GM10266 (cell line): ENCODE measurements at regions not wholly inside any gene's neighbourhood (a gene's known extent, or its start where the extent isn't known, plus 50 kb on each side); places are given as distances from the start of the nearest gene placed in this dataset.

Experiments used
- DNase-seq: peaks from one replicate; pipeline ENCODE4 v3.0.0; 2012; ENCODE audit errors: extremely low spot score
- CTCF ChIP-seq: IDR thresholded peaks from 2 replicates; pipeline ENCODE4 v1.5.1; 2012; ENCODE audit warnings: mild to moderate bottlenecking, low read depth; ENCODE audit not compliant: control insufficient read depth, insufficient read depth; ENCODE audit errors: missing control alignments

- TF ChIP-seq CTCF: no peak
- DNase-seq: no peak
These were observed 505.1 kb upstream of the KLF4 start for GRCh38 chr9:107994648-107995047.

- TF ChIP-seq CTCF: no peak
These were observed 502.7 kb upstream of the KLF4 start for GRCh38 chr9:107992271-107992670.

DNA sequence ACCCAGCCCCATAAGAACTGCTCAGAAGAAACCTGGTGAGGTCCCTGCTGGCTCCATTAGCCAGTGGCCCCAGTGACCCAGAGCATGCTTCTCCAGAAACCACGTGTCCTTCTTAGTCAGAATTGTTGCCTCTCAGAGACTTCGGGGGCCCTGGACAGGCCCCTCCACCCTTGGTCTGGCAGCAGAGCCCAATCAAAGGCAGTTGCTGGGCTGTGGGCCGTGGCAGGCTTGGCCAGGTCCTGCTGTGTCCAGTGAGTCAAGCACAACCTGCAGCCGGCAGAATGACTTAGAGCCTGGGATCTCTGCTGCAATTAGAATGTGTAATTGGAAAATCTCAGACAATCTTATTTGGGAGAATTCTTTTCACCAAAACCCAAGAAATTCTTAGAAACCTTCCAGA lies 502.0 kb upstream of the KLF4 start:
- no peak for DNase-seq
- no peak for TF ChIP-seq CTCF

More at GRCh38 chr9:107992271-107992670, 502.7 kb upstream of the KLF4 start:
- DNase-seq: no peak

DNA sequence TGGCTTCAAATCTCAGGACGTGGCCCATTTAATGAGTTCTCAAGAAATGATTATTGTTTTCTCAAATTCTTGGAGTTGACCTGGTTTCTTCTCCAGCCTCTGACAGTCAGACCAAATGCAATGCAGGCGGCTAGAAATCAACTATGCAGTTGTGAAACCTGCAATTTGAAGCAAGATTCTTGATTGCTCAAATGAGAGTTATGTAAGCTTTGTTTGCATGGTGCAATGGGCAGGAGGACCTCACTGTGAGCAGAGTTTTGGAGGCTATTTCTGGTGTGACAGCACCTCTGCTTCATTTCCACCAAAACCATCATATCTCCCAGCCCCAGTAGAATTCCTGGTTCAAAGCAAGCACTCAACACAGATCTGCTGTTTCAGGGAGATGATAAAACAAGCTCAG lies 500.0 kb upstream of the KLF4 start:
- no peak for TF ChIP-seq CTCF
- DNase-seq: no peak

DNA sequence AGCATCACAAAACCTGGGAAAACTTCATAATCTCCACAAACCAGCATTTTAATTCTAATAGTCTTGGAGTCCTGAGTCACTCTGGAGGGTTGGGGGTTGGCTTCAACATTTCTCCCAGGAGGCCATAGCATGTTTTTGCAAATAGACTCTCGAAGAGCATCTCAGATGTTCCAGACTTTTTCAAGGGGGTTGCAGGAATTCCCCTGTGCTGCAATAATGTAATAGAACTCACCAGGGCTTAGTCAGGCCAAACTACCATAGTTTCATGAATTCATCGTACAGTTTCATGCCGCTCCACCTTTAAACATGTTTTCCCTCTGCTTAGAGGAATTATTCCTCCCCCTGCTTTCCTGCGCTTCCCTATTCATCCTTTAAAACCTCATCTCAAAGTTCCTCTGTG lies 499.5 kb upstream of the KLF4 start:
- no peak for DNase-seq
- TF ChIP-seq CTCF: no peak

- no peak for DNase-seq
- TF ChIP-seq CTCF: no peak
These were observed 495.4 kb upstream of the KLF4 start for GRCh38 chr9:107984956-107985355.

DNA sequence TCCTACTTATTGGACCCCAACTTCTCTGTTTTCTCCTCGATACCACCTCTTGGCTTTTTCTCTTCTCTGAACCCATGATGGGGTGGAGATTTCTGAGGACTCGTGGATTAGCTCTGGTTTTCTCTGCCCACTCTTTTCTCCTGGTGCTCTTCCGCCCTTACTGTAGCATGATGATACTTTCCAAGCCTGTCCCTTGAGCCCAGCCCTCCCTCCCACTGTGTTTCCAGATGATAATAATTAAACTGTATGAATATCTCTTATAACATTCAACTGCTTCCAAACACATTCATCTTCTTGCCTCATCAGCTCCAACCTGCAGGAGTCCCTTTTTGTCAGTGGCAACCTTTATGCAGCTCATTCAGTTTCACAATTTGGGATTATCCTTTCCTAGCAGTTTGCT lies 494.2 kb upstream of the KLF4 start:
- DNase-seq: no peak

More for the DNA sequence above, 494.2 kb upstream of the KLF4 start:
- no peak for TF ChIP-seq CTCF
